HFFc6 (cell line): ENCODE measurements at regions not wholly inside any gene's neighbourhood (a gene's known extent, or its start where the extent isn't known, plus 50 kb on each side); places are given as distances from the start of the nearest gene placed in this dataset.
A peak's percentile ranks its signal among the peaks of the same experiment; 100 is the strongest.

ENCODE experiments used
- DNase-seq: peaks from one replicate; pipeline ENCODE4 v3.0.0-alpha.2; 2018
- H3K27ac Mint-ChIP-seq: 2 replicates; pipeline ENCODE4 v1.8.0; 2020; ENCODE audit warnings: mild to moderate bottlenecking, mixed read lengths
- H3K27me3 Mint-ChIP-seq: 2 replicates; pipeline ENCODE4 v1.8.0; 2021; ENCODE audit warnings: mild to moderate bottlenecking, moderate library complexity, mixed read lengths; ENCODE audit not compliant: insufficient read depth
- H3K36me3 Mint-ChIP-seq: 2 replicates; pipeline ENCODE4 v1.8.0; 2021; ENCODE audit warnings: low read depth, mixed read lengths
- H3K4me1 Mint-ChIP-seq: 2 replicates; pipeline ENCODE4 v1.8.0; 2020; ENCODE audit warnings: low read depth, mixed read lengths
- H3K4me3 Mint-ChIP-seq: 2 replicates; pipeline ENCODE4 v1.8.0; 2020; ENCODE audit warnings: mild to moderate bottlenecking, moderate library complexity, mixed read lengths
- H3K9me3 Mint-ChIP-seq: 2 replicates; pipeline ENCODE4 v1.8.0; 2020; ENCODE audit warnings: mild to moderate bottlenecking, mixed read lengths
- TF ChIP-seq, protein P1 (sequence below): fragments of 200-600 bp; sonication (generic); IDR thresholded peaks from 2 replicates; pipeline ENCODE4 v1.5.0; 2021; ENCODE audit warnings: antibody characterized with exemption, mild to moderate bottlenecking

GRCh38 chr7:41367967-41368882, 334.7 kb downstream of the INHBA start:
- Mint-ChIP-seq H3K27ac (no peak overlapping the region), H3K4me1 (peaks cover 18% of the 10 kb centered on the region), H3K9me3 (peaks cover 5% of the 10 kb centered on the region; the same call in 1 of the 2 replicates), H3K4me3 (no peak overlapping the region), H3K27me3 (no peaks in the 10 kb centered on the region), H3K36me3 (peaks cover 20% of the 10 kb centered on the region)
- TF ChIP-seq, protein P1, sequence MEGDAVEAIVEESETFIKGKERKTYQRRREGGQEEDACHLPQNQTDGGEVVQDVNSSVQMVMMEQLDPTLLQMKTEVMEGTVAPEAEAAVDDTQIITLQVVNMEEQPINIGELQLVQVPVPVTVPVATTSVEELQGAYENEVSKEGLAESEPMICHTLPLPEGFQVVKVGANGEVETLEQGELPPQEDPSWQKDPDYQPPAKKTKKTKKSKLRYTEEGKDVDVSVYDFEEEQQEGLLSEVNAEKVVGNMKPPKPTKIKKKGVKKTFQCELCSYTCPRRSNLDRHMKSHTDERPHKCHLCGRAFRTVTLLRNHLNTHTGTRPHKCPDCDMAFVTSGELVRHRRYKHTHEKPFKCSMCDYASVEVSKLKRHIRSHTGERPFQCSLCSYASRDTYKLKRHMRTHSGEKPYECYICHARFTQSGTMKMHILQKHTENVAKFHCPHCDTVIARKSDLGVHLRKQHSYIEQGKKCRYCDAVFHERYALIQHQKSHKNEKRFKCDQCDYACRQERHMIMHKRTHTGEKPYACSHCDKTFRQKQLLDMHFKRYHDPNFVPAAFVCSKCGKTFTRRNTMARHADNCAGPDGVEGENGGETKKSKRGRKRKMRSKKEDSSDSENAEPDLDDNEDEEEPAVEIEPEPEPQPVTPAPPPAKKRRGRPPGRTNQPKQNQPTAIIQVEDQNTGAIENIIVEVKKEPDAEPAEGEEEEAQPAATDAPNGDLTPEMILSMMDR, result no peak
- DNase-seq, result no peak

DNA sequence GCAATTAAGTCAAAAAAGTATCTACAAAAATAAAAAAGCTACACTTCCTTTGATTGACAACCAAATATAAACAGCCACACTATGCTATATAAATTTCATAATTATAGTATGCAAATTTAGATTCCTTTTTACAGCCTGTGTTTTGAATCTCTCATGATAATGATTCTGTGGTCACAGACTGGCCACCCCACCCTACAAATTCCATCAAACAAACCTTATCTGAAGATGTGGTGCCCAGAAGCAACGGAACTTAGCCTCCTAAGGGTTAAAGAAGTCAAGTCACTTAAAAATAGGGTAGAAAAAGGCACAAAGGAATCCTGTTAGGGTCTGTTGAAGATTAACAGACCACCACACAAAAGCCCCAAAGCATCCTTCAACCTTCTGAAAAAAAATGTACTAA, 351.8 kb downstream of the INHBA start:
- TF ChIP-seq, protein P1, result no peak
- no peak overlapping the region for H3K4me3 Mint-ChIP-seq
- DNase-seq, result no peak

DNA sequence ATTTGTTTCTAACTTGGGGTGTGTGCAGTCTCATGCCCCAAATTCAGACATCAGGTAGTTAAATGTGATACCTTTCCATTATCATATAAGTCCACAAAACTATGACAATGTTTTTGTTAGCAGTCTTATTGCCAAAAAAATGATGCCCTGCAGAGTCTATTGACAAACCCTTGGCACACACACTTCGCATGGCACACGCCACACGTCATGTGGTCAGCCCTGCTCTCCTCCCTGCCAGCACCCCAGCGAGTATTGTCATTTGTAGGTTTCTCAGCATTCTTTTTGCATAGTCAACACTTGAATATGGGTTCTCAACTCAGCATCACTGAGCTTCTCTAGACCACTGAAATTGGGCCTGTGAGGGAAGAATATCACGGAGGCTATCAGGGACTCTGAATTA, 356.0 kb downstream of the INHBA start:
- TF ChIP-seq, protein P1, result no peak
- no peak overlapping the region for H3K4me3 Mint-ChIP-seq
- peaks cover 7% of the 10 kb centered on the region for H3K4me1 Mint-ChIP-seq
- H3K36me3 Mint-ChIP-seq, result no peaks in the 10 kb centered on the region
- no peak overlapping the region for H3K27ac Mint-ChIP-seq
- H3K9me3 Mint-ChIP-seq, result no peaks in the 10 kb centered on the region
- DNase-seq, result no peak
- no peaks in the 10 kb centered on the region; the same call in 1 of the 2 replicates for H3K27me3 Mint-ChIP-seq

More for the DNA sequence above, 351.8 kb downstream of the INHBA start:
- Mint-ChIP-seq H3K27ac (no peak overlapping the region), H3K9me3 (no peaks in the 10 kb centered on the region), H3K4me1 (no peaks in the 10 kb centered on the region), H3K27me3 (no peaks in the 10 kb centered on the region), H3K36me3 (no peaks in the 10 kb centered on the region)

GRCh38 chr7:41339913-41340676, 362.8 kb downstream of the INHBA start:
- no peaks in the 10 kb centered on the region for H3K36me3 Mint-ChIP-seq
- H3K27me3 Mint-ChIP-seq, result no peaks in the 10 kb centered on the region; the same call in 1 of the 2 replicates

DNA sequence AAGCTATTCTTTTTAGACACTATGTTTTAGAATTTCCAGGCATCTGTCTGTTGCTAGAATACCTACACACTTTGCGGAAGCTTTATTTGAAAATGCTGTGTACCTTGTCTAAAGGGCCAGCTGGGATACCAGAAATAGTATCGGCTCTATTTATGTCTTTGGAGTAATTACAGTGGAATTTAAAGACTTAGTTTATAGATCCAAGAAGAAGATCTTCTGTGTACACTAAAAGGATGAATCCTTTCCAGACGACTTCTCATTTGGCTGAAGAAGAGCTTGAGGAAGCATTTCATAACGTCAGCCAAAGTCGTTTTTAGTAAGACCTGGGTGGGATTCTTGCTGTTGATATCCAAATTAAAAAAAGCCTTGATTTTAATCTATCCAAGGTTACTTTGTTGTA, 365.9 kb downstream of the INHBA start:
- DNase-seq, result peak; percentile 31
- Mint-ChIP-seq H3K27ac (peak overlapping the region; percentile 69), H3K36me3 (no peaks in the 10 kb centered on the region), H3K4me3 (peak overlapping the region; percentile 51), H3K4me1 (peaks cover 62% of the 10 kb centered on the region), H3K9me3 (no peaks in the 10 kb centered on the region), H3K27me3 (no peaks in the 10 kb centered on the region; the same call in 1 of the 2 replicates)
- TF ChIP-seq, protein P1, result no peak

More at GRCh38 chr7:41339913-41340676, 362.8 kb downstream of the INHBA start:
- H3K27ac Mint-ChIP-seq, result no peak overlapping the region
- TF ChIP-seq, protein P1, result no peak
- H3K9me3 Mint-ChIP-seq, result no peaks in the 10 kb centered on the region
- no peak overlapping the region for H3K4me3 Mint-ChIP-seq
- DNase-seq, result no peak
- H3K4me1 Mint-ChIP-seq, result peaks cover 40% of the 10 kb centered on the region
